Keratinocyte (primary cell): ENCODE measurements at regions not wholly inside any gene's neighbourhood (a gene's known extent, or its start where the extent isn't known, plus 50 kb on each side); places are given as distances from the start of the nearest gene placed in this dataset.

Experiments used
- EZH2 ChIP-seq: IDR thresholded peaks from one replicate; pipeline ENCODE4 v1.6.1; 2012; ENCODE audit warnings: inconsistent platforms, mild to moderate bottlenecking, low read length, moderate library complexity
- TF ChIP-seq, protein P1 (sequence below), 3 experiments: IDR thresholded peaks in 1 of 3; conservative IDR thresholded peaks in 1 of 3; optimal IDR thresholded peaks in 1 of 3; 2 replicates in 2 of 3; 3 replicates in 1 of 3; pipeline versions ENCODE3 to v1.5.1; 2011; ENCODE audit warnings: low read length in 3 of 3, mild to moderate bottlenecking in 3 of 3, moderate library complexity in 2 of 3, control low read depth in 1 of 3, inconsistent platforms in 1 of 3; ENCODE audit not compliant: insufficient read depth in 2 of 3; ENCODE audit errors: extremely low read depth in 1 of 3

DNA sequence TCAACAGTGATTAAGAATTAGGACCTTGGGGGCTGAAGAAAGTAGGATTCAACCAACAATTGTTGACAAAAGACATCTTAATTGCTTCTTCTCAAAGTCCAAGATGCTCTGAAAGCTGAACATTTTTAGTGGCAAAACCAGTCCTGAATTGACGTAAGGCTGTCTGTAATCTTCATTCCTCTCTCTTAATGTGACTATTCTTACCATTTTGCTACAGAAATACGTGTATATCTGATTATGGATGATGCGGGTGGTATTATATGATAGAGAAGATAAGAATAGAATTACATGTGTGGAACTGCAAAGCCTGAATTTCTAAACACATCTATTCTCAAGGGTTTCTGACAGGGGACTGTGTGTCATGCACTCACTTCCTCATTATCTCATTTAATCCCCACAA, 130.3 kb upstream of the SASH1 start:
- TF ChIP-seq, protein P1, sequence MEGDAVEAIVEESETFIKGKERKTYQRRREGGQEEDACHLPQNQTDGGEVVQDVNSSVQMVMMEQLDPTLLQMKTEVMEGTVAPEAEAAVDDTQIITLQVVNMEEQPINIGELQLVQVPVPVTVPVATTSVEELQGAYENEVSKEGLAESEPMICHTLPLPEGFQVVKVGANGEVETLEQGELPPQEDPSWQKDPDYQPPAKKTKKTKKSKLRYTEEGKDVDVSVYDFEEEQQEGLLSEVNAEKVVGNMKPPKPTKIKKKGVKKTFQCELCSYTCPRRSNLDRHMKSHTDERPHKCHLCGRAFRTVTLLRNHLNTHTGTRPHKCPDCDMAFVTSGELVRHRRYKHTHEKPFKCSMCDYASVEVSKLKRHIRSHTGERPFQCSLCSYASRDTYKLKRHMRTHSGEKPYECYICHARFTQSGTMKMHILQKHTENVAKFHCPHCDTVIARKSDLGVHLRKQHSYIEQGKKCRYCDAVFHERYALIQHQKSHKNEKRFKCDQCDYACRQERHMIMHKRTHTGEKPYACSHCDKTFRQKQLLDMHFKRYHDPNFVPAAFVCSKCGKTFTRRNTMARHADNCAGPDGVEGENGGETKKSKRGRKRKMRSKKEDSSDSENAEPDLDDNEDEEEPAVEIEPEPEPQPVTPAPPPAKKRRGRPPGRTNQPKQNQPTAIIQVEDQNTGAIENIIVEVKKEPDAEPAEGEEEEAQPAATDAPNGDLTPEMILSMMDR (optimal IDR thresholded peaks at IDR 0.05 in 1 of 3, IDR thresholded peaks at IDR 0.05 in 1 of 3, conservative IDR thresholded peaks at IDR 0.05 in 1 of 3; ENCODE audit: extremely low read depth in 1 of 3, insufficient read depth in 2 of 3, low read length in 3 of 3), result no peak
- no peak for TF ChIP-seq EZH2
